ENCODE measurements at regions not wholly inside any gene's neighbourhood (a gene's known extent, or its start where the extent isn't known, plus 50 kb on each side); places are given as distances from the start of the nearest gene placed in this dataset.
"Not testable (repeated sequence)": the region's sequence is repeated elsewhere in the genome, so short reads cannot be mapped to it uniquely, and the experiment has no call there.

DNA sequence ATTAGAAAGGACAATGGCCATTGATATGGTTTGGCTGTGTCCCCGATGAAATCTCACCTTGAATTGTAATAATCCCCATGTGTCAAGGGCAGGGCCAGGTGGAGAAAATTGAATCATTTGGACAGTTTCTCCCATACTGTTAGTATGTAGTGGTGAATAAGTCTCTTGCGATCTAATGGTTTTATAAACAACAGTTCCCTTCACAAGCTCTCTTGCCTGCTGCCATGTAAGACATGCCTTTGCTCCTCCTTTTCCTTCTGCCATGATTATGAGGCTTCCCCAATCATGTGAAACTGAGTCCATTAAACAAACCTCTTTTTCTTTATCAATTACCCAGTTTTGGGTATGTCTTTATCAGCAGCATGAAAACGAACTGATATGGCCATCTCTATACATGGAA lies 302.7 kb downstream of the SFMBT2 start:
- no peak for DNase-seq

DNA sequence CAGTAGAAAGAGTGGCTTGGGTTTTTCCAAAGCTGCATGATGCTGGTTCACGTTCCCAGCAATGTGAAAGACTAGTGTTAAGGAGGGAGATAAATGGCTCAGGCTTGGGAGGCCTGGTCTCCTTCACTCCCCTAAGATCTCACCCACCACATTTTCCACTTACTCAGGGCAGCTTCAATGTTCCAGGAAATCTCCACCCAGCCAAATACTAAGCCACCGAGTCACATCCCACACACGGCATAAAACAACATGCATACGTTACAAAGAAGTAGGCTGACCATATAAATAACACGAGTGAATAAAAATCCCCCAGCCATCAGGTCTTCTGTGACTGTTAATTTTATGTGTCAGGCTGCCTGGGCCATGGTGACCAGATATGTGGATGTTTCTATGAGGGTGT lies 303.5 kb downstream of the SFMBT2 start:
- DNase-seq, result no peak

DNA sequence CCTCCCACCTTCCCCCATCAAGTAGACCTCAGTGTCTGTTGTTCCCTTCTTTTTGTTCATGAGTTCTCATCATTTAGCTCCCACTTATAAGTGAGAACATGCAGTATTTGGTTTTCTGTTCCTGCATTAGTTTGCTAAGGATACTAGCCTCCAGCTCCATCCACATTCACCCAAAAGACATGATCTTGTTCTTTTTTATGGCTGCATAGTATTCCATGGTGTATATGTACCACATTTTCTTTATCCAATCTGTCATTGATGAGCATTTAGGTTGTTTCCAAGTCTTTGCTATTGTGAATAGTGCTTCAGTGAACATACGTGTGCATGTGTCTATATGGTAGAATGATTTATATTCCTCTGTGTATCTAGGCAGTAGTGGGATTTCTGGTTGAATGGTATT lies 306.5 kb downstream of the SFMBT2 start:
- DNase-seq, result not testable (repeated sequence)

DNA sequence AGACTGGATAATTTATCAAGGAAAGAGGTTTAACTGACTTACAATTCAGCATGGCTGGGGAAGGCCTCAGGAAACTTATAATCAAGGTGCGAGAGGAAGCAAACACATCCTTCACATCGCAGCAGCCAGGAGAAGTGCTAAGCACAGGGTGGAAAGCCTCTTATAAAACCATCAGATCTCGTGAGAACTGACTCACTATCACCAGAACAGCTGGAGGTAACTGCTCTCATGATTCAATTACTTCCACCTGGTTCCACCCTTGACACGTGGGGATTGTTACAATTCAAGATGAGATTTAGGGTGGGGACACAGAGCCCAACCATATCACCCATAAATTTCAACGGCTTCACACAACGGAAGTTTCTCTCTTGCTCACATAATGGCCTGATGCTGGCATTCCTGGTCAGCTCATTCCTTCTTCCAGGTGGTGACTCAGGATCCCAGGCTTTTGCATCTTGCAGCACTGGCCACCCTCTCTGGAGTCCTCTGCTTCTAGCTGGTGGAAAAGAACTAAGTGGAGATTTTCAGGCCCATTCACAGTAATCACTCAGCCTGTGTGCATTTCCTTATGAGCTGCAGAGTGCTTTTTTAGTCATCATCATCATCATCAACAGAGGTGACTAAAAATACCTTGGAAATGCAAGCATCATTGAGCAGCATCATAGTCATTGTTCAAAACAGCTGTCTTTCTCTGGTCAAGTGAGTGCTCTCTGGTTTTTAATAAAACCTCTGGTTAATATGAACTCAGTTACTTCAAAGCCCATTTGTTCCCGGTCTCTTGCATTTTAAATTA lies 308.1 kb downstream of the SFMBT2 start:
- no peak for DNase-seq

DNA sequence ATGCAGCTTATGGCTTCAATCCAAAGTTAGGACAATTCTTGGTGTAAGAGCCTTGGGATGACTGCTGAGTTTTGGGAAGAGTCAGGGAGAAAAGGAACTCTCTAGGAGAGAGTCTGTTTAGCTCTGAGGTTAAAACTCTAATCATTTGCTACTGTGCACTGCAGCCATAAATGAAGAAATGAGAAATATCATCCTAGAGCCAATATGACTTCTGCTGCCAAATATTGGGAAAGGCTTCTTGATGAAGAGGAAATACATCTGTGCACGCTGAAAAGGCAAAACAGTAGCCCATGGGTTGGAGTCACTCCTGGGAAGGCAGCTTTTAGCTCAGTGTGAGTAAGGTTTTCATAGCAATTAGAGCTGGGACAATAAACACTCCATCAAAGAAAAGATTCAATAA lies 308.8 kb downstream of the SFMBT2 start:
- DNase-seq, result no peak

DNA sequence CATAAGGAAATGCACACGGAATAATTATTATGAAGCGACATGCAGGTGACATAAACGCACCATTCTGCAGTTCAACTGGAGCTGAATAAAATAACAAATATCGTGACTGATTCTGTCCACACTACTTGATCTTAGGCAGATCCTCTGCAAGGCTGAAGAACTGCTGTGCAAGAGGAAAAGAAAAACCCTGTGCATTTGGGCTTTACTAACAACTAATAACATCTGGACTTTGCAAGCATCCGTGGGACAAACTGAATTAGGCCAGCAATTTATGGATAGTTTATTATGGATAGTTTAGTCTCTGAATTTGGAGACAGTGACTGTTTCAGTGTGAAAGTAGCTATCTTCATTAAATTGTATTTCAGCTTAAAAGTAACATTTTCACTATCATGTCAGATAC lies 309.4 kb downstream of the SFMBT2 start:
- no peak for DNase-seq

DNA sequence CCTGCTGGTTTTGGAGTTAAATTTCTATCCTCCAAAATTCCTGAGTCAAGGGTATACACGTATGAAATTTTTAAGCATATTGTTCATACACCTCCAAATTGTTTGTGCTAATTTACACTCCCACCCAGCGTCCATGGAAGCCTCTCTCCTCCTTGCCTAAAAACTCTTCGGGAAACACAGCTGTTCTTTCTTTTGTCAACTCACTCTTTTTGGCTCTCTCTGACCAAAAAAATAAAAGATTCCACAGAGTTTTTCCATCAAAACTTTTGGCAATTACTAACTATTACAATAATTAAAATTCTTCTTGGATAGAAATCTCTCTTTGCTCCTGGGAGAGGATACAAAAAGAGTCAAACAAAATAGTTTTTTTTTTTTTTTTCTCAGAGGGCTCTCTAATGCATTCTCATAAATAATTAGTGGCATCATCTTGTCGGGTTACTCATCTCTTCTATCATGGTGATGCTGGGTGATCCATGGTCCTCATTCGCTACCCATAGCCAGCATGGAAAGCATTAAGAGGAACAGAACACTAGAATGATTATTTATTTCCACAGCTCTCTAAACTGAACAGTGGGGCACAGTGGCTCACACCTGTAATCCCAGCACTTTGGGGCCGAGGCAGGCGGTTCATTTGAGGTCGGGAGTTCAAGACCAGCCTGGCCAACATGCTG lies 310.7 kb downstream of the SFMBT2 start:
- no peak for DNase-seq

DNA sequence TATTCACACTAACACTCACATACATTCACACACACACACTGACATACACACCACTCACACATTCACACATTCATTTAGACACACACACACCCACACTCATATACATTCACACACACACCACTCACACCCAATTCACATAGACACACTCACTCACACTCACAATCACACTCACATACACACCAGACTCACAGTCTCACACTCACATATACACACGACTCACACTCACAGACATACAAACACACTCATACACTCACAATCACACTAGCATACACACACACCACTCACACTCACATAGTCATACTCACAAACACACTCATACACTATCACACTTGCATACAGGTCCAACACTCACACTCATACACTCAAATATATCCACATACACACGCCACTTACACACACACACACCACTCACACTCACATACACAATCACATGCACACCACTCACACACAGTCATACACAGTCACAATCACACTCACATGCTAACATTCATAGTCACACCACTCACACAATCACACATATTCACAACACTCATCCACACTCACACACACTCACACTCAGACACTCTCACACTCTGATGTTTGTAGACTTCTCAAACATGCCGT lies 312.6 kb downstream of the SFMBT2 start:
- no peak for DNase-seq

DNA sequence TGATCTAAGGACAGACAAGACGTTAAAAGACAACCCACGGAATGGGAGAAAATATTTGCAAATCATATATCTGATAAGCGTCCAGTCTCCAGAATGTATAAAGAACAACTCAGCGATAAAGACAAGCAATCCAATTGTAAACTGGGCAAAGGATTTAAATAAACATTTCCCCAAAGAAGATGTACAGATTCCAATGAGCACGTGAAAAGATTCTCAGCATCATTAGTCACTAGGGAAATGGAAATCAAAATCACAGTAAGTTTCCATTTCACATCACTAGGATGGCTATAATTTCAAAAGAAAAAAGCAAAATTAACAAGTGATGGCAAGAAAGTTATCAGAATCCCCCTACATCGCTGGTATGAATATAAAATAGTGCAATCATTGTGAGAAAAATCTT lies 316.1 kb downstream of the SFMBT2 start:
- no peak for DNase-seq

DNA sequence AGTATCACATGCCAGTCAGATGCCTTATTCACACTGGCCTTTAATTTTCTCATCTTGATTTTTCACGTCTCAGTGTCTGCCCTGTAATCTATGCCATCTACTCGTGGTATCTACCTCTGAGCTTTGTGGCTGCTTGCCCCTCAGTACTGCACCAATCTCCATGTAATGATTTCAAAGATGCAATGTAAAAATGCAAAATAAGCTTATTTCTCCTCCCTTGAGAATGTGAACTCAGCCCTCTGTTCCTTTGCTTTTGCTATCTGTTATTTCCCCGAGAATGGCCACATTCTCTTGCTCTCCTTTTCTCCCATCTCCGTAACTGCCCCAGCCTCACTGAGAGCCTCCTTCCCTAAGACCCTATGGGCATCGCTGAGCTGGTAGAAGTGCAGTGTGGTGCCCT lies 317.5 kb downstream of the SFMBT2 start:
- no peak for DNase-seq

DNA sequence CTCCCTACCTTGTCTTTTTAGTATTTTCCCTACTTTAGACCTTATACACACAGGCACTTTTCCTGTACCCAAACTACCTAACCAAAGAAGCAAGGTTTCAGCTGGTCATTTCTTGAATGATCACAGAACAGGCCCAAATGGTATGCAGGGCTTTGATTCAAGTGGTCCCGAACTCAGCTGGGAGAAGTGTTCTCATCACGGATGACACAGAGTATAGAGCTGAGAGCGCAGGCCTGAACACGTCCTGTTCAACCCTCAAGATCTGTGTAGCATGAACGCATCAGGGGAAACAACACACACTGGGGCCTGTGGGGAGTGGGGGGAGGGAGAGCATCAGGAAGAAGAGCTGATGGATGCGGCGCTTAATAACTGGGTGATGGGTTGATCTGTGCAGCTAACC lies 318.2 kb downstream of the SFMBT2 start:
- no peak for DNase-seq

DNA sequence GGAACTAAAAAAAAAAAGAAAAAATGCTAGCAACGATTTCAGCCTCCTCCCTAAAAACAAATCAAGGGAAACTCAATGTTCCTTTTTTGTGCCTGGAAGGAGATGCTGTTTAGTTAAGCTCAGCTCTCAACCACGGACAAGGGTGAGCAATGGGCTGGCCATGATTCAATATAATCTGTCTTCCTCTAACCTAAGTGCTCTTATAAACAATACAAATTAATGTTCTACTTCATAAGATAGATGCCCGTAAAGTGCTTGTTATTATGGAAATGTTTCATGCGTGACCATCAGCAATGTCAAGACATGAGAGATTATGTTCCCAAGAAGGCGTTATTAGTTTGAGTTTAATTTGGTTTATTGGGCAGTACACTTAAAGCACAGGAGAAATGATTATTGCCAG lies 320.3 kb downstream of the SFMBT2 start:
- no peak for DNase-seq

DNA sequence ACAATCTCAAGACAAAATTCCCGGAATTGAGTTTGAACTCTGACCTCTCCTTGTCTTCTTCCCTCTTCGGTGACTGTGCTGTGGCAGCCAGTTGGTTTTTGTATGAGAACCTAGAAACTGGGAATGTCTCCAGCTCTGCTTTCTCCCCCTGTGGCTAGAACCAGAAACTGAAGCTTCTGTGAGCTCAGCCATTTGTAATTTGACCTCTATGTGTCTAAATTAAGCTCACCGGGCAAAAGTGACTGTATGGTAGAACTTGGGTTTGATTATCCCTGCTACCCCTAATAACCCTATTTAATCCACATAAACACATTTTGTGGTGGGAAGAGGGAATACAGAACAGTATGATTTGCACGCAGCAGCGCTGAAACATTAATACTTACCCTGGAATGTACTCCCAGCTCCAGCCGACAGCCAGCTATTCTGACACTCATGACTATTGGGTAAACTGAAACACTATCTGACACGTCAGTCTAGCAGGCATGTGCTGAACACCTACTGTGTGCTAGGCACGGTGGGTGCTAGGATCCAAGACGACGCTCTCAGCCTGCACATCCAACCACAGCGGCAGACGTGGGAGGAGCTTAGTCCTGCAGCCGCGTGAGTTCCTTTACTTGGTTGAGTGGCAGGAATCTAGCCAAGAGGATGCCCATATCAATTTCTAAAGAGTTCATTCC lies 324.8 kb downstream of the SFMBT2 start:
- DNase-seq, result no peak

DNA sequence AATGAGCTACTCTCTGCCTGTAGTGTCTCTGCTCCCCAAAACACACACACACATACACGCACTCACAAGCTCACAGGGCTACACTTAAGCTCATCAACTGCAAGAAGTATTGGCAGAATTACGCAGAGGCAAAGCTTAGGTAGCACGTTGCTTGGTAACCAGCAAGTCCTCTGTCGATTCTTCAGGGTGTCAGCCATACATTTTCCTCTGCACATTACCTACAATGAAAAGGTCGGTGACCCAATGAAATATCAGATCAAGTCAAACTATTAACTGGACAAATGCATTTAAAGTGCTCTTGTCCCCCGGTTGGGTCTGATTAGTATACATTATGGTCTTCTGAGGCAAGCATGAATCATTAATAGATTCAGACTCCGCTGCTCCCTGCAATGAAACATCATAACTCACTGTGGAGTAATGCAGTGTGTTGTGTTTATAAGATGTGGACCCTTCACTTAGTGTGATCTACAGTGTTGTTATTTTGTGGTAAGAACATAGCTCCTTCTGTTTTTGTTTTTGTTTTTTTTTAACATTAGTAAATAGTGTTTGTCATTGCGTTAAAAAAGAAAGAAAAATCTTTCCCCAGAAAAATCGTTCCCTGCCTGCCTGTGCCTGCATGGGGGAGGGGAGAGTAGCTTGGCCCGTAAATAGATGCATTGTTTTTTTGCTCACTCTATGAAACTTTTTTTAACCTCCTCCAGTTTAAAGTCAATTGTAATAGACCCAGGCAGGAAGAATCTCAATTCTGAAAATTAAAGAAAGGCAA lies 325.5 kb downstream of the SFMBT2 start:
- DNase-seq, result no peak

DNA sequence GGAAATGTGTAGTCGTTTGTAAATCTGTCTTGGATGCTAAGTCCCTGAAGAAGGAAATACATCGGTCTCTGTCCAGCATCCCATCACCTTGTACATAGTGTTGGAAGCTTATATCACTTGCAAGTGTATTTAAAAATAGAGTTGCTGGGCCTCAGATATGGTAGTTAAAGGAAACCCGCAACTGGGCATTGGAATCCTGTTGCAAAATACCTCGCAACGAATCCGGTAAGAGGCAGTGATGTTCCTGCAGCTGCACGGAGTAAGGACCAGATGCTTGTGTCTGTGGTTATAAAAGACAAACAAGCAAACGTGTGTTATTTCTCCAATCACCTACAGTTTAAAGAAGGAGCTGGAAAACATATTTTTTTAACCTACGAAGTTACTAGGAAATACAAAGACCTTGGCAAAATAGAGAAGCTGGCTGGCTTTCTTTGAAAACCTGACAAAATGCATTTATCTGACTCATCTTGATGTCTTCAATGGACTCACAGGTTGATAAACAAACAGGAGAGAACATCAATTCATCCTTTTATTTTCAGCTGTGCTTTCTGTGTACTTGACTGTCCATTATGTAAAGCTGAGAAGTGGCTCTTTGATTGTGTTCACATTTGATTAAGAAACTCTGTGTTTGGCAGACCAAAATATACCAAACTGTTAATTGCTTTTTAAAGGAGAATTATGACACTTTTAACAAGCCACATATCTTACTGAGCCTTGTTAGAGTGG lies 326.4 kb downstream of the SFMBT2 start:
- DNase-seq, result no peak

DNA sequence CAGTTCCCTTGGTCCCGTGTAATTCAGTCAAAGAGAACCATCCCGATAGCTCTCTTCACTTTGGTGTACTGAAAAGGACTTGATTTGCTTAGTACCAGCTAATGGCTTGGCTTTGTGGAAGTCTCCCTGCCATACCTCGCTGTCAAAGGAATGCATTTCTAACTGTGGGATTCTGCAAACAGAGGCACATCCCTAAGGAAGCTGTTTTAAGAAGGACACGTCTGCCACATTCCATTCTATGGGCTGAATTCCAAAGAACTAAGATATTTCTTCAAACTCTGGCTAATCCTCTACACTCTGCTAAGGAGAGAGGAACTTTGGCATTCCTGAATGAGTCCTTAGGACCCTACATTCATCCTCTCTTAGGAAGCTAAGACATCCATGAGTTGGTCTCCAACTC lies 327.9 kb downstream of the SFMBT2 start:
- no peak for DNase-seq

DNA sequence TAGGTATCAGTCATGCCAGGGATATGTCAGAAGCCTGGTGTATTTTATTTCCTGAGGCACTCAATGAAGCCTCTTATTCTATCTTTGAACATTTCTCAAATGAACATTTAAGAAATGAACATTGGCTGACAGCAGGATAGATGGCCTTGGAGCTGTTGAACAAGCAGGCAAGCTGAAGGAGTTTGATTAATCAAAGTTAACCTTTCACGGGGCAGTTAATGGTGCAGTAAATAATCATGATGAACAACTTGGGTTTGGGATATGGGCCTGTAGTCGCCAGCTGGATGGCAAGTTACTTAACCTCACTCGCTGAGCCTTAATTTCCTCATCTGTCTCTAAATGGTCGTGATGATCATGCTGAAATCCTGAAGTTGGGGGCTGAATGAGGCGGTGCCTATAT lies 333.0 kb downstream of the SFMBT2 start:
- DNase-seq, result no peak

DNA sequence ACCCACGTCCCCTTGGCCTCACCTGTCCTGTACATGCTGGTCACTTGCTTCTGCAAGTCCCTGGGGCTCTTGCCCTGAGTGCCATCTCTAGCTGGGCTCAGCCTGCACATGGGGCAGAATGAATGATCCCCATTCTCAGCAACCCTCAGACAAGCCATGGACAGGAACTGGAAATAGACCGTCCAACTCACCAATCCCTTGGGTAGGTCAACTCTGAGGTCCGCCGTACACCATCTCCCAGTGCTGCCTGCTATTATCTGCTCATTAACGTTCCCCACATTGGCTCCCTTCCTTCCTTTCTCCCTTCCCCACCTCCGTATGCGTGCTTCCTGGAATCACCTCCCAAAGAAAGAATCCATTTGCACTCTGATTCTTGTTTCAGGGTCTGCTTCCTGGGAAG lies 335.0 kb downstream of the SFMBT2 start:
- no peak for DNase-seq

DNA sequence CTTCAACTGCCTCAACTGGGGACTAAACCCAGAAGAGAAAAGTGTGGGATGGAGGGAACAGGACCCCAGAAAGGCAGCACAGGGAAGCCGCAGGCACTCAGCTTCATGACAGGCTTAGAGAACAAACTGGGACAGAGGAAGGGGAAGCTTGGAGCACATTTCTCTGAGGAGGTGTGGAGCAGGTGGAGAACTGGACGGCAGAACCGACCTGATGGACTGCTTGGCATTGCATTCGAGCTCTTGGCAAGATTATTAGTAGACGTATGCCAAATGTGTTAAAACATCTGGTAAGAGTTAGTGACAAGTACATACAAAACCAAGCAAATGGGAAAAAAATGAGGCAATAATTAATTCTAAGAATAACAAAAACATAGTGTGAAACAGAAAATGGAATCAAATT lies 335.7 kb downstream of the SFMBT2 start:
- no peak for DNase-seq

DNA sequence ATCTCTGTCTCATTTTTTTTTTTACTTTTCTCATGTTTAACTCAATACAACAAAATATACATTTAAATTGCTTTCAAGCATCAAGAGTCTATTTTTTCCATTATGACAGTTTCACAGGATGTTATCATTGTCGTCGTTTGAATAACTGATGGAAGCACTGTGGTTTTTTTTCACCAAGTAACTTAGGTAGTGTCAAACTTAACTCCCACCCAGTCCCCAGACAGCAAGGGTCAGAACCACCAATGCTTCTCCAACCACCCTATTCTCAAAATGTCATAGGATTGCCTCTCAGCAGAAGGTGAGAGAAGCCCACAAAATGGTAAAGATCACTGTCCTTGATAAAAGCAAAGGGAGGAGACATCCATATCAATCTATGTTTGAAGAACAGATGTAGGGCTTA lies 339.4 kb downstream of the SFMBT2 start:
- DNase-seq, result no peak

DNA sequence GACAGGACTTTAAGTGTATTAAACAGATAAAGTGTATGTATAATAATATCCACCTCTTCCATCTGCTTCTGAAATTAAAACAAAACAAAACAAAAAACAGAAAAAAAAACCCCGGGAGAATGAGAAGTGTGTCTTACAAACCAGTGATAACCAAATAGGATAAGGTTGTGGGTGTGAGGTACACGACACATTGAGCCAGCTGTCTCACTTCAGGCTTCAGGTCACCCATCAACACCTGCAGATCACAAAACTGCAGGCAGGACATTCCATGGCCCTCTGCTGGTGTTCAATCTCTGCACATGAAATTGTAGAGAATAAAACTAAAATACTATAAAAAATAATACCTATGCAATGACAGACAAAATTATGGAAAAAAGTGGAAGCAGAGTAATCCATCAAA lies 339.9 kb downstream of the SFMBT2 start:
- DNase-seq, result no peak

DNA sequence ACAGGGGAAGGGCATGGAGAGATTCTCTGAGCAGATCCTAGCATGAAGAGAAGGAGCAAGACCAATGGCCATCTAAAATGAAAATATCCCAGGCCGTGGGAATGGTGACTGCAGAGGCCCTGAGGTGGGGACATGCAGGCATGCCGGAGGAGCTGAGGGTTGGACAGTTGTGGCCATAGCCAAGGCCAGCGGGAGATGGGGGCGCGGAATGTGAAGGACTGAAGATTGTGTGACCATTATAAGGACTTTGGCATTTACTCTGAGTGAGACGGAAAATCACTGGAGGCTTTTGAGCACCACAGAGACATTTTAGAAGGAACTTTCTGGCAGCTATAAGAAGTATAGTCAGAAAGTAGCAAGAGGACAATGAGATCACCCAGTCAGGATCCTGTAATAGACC lies 341.1 kb downstream of the SFMBT2 start:
- DNase-seq, result no peak
